Thyroid gland (tissue), 4 donors: ENCODE measurements at regions not wholly inside any gene's neighbourhood (a gene's known extent, or its start where the extent isn't known, plus 50 kb on each side); places are given as distances from the start of the nearest gene placed in this dataset.

Experiments
- DNase-seq, 2 donors: peaks; one replicate each; pipeline ENCODE4 v3.0.0-alpha.2; 2019
- H3K27ac ChIP-seq, 3 donors: fragments of 200-600 bp; sonication (generic); 1 replicate in 2 of 3; 2 replicates in 1 of 3; pipeline ENCODE4 v1.5.1; 2016 to 2019; ENCODE audit warnings: mild to moderate bottlenecking in 1 of 3, moderate library complexity in 1 of 3
- H3K27me3 ChIP-seq: fragments of 200-600 bp; sonication (generic); one replicate; pipeline ENCODE4 v1.5.1; 2019
- H3K36me3 ChIP-seq, 2 donors: fragments of 200-600 bp; sonication (generic); one replicate each; pipeline ENCODE4 v1.5.1; 2016 to 2019
- H3K4me1 ChIP-seq, 2 donors: fragments of 200-600 bp; sonication (generic); one replicate each; pipeline ENCODE4 v1.5.1; 2017 to 2019
- H3K4me3 ChIP-seq, 3 donors: fragments of 200-600 bp; sonication (generic); replicated peaks in 1 of 3; 1 replicate in 2 of 3; 2 replicates in 1 of 3; pipeline ENCODE4 v1.5.1; 2016; ENCODE audit warnings: mild to moderate bottlenecking in 1 of 3
- H3K9me3 ChIP-seq: fragments of 200-600 bp; sonication (generic); one replicate; pipeline ENCODE4 v1.5.1; 2017
- POLR2A ChIP-seq, 2 donors: fragments of 450-650 bp; IDR thresholded peaks; one replicate each; pipeline ENCODE4 v1.6.1; 2017; ENCODE audit warnings: antibody characterized with exemption in 2 of 2, mild to moderate bottlenecking in 2 of 2, moderate library complexity in 1 of 2
- WGBS, 2 donors: methylation state at CpG; one replicate each; pipeline ENCODE4 v1.1.5; 2017; 5-methylcytosine and 5-hydroxymethylcytosine counted together
- intact Hi-C: fragments of 100-400 bp; cut with DNase I; formaldehyde crosslinking; loops from one replicate; pipeline ENCODE4 v1.15.1; 2023
- TF ChIP-seq, protein P1 (sequence below), 6 experiments: fragments of 200-600 bp in 3 of 6; fragments of 450-650 bp in 3 of 6; sonication (generic) in 3 of 6; IDR thresholded peaks; one replicate each; pipeline ENCODE4 v1.5.1; 2016 to 2019; ENCODE audit warnings: antibody characterized with exemption in 6 of 6, mild to moderate bottlenecking in 2 of 6, inconsistent platforms in 1 of 6, moderate library complexity in 1 of 6

GRCh38 chr9:38202336-38202938 is 133.4 kb upstream of the SHB start:
- Histone ChIP-seq H3K4me3 (no peak overlapping the region), H3K27ac (no peak overlapping the region), H3K4me1 (no peaks in the 10 kb centered on the region), H3K36me3 (no peaks in the 10 kb centered on the region), H3K9me3 (no peaks in the 10 kb centered on the region), H3K27me3 (no peaks in the 10 kb centered on the region)
- intact Hi-C loops = no loop called here
- no peak for DNase-seq
- TF ChIP-seq, protein P1, sequence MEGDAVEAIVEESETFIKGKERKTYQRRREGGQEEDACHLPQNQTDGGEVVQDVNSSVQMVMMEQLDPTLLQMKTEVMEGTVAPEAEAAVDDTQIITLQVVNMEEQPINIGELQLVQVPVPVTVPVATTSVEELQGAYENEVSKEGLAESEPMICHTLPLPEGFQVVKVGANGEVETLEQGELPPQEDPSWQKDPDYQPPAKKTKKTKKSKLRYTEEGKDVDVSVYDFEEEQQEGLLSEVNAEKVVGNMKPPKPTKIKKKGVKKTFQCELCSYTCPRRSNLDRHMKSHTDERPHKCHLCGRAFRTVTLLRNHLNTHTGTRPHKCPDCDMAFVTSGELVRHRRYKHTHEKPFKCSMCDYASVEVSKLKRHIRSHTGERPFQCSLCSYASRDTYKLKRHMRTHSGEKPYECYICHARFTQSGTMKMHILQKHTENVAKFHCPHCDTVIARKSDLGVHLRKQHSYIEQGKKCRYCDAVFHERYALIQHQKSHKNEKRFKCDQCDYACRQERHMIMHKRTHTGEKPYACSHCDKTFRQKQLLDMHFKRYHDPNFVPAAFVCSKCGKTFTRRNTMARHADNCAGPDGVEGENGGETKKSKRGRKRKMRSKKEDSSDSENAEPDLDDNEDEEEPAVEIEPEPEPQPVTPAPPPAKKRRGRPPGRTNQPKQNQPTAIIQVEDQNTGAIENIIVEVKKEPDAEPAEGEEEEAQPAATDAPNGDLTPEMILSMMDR (IDR thresholded peaks at IDR 0.05) = no peak
- TF ChIP-seq POLR2A (IDR thresholded peaks at IDR 0.05) = no peak
- WGBS, 2 donors = 67 to 70% methylated on average over 7 of the region's 7 CpGs

GRCh38 chr9:38201844-38202243 is 132.8 kb upstream of the SHB start:
- TF ChIP-seq, protein P1 (IDR thresholded peaks at IDR 0.05) = no peak
- no peak for TF ChIP-seq POLR2A (IDR thresholded peaks at IDR 0.05)
- no peak for DNase-seq
- WGBS, 2 donors = 64 to 73% methylated on average over 3 of the region's 3 CpGs
- no peaks in the 10 kb centered on the region for H3K4me1 ChIP-seq
- no peak overlapping the region for H3K27ac ChIP-seq
- H3K27me3 ChIP-seq = no peaks in the 10 kb centered on the region
- intact Hi-C loops = no loop called here
- H3K36me3 ChIP-seq = no peaks in the 10 kb centered on the region
- no peak overlapping the region for H3K4me3 ChIP-seq
- H3K9me3 ChIP-seq = no peaks in the 10 kb centered on the region

GRCh38 chr9:38200431-38200830 is 131.4 kb upstream of the SHB start:
- H3K4me3 ChIP-seq = no peak overlapping the region
- no peaks in the 10 kb centered on the region for H3K27me3 ChIP-seq
- intact Hi-C loops = no loop called here
- WGBS, 2 donors = 80 to 82% methylated on average over 9 of the region's 9 CpGs
- no peak for DNase-seq
- no peak overlapping the region for H3K27ac ChIP-seq
- TF ChIP-seq, protein P1 (IDR thresholded peaks at IDR 0.05) = no peak
- no peak for TF ChIP-seq POLR2A (IDR thresholded peaks at IDR 0.05)
- no peaks in the 10 kb centered on the region for H3K36me3 ChIP-seq
- no peaks in the 10 kb centered on the region for H3K4me1 ChIP-seq
- H3K9me3 ChIP-seq = no peaks in the 10 kb centered on the region

DNA sequence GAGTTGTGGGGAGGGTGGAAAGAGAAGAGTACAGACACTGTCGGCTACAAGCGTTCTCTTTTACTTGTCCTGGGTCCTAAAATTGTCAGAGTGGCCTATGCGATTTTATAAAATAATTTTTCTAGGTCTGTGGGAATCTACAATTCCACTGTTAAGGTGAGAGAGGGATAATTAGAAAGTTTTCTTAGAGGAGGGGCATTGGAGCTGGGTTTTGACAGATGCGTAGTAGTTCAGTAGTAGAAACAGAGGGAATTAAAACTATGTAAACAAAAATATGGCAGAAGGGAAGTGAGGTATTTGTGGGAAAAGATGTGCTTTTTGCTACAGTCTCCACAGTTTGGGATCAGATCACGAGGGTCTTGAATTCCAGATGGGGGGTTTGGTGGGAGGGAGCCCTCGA is 129.1 kb upstream of the SHB start:
- H3K27ac ChIP-seq = no peak overlapping the region
- no peak overlapping the region for H3K4me3 ChIP-seq
- no peaks in the 10 kb centered on the region for H3K36me3 ChIP-seq
- no peak for DNase-seq
- TF ChIP-seq, protein P1 (IDR thresholded peaks at IDR 0.05) = no peak
- no peak for TF ChIP-seq POLR2A (IDR thresholded peaks at IDR 0.05)
- 93 to 94% methylated on average over 6 of the region's 6 CpGs for WGBS, 2 donors
- no peaks in the 10 kb centered on the region for H3K27me3 ChIP-seq
- no peaks in the 10 kb centered on the region for H3K4me1 ChIP-seq
- intact Hi-C loops = no loop called here
- no peaks in the 10 kb centered on the region for H3K9me3 ChIP-seq

- Histone ChIP-seq H3K36me3 (no peaks in the 10 kb centered on the region), H3K9me3 (no peaks in the 10 kb centered on the region), H3K4me1 (no peaks in the 10 kb centered on the region), H3K4me3 (no peak overlapping the region), H3K27me3 (no peaks in the 10 kb centered on the region), H3K27ac (no peak overlapping the region)
- TF ChIP-seq, protein P1 (IDR thresholded peaks at IDR 0.05) = no peak
- TF ChIP-seq POLR2A (IDR thresholded peaks at IDR 0.05) = no peak
- no peak for DNase-seq
- intact Hi-C loops = no loop called here
- WGBS, 2 donors = 63 to 64% methylated on average over 3 of the region's 3 CpGs
Observed at GRCh38 chr9:38196714-38197113, 127.7 kb upstream of the SHB start.
